ENCODE measurements at regions not wholly inside any gene's neighbourhood (a gene's known extent, or its start where the extent isn't known, plus 50 kb on each side); places are given as distances from the start of the nearest gene placed in this dataset.

- TF ChIP-seq CTCF (conservative IDR thresholded peaks at IDR 0.05), result no peak
- TF ChIP-seq ZFX (IDR thresholded peaks at IDR 0.05), result no peak
Observed at GRCh38 chr20:55446301-55446700, 559.0 kb downstream of the CBLN4 start.
